ENCODE measurements at regions not wholly inside any gene's neighbourhood (a gene's known extent, or its start where the extent isn't known, plus 50 kb on each side); places are given as distances from the start of the nearest gene placed in this dataset.

GRCh38 chr3:59547874-59548273, 498.0 kb upstream of the CFAP20DC start:
- FAIRE-seq (no peak), DNase-seq (ENCODE audit: insufficient read length, low spot score) (no peak)
- no peak for TF ChIP-seq CTCF (IDR thresholded peaks at IDR 0.05; ENCODE audit: insufficient read depth, missing control alignments)

- no peak for TF ChIP-seq CTCF (IDR thresholded peaks at IDR 0.05; ENCODE audit: insufficient read depth, missing control alignments)
- no peak for FAIRE-seq
Observed at GRCh38 chr3:59546522-59546921, 496.7 kb upstream of the CFAP20DC start.

GRCh38 chr3:59545374-59545773, 495.5 kb upstream of the CFAP20DC start:
- TF ChIP-seq CTCF (IDR thresholded peaks at IDR 0.05; ENCODE audit: insufficient read depth, missing control alignments) = no peak
- no peak for FAIRE-seq
- DNase-seq (ENCODE audit: insufficient read length, low spot score) = no peak

More at GRCh38 chr3:59546522-59546921, 496.7 kb upstream of the CFAP20DC start:
- DNase-seq (ENCODE audit: insufficient read length, low spot score) = no peak

- no peak for FAIRE-seq
- no peak for TF ChIP-seq CTCF (IDR thresholded peaks at IDR 0.05; ENCODE audit: insufficient read depth, missing control alignments)
- DNase-seq (ENCODE audit: insufficient read length, low spot score) = no peak
Observed at GRCh38 chr3:59542276-59542675, 492.5 kb upstream of the CFAP20DC start.

- TF ChIP-seq CTCF (IDR thresholded peaks at IDR 0.05; ENCODE audit: insufficient read depth, missing control alignments) = no peak
- FAIRE-seq (no peak), DNase-seq (ENCODE audit: insufficient read length, low spot score) (no peak)
Observed at GRCh38 chr3:59540696-59541095, 490.9 kb upstream of the CFAP20DC start.

GRCh38 chr3:59540241-59540640, 490.4 kb upstream of the CFAP20DC start:
- FAIRE-seq (no peak), DNase-seq (ENCODE audit: insufficient read length, low spot score) (no peak)
- no peak for TF ChIP-seq CTCF (IDR thresholded peaks at IDR 0.05; ENCODE audit: insufficient read depth, missing control alignments)

GRCh38 chr3:59538753-59539432, 489.1 kb upstream of the CFAP20DC start:
- no peak for DNase-seq (ENCODE audit: insufficient read length, low spot score)
- TF ChIP-seq CTCF (IDR thresholded peaks at IDR 0.05; ENCODE audit: insufficient read depth, missing control alignments) = no peak
- FAIRE-seq = no peak

Measured in D721Med (cell line).